Stimulated activated CD8-positive, alpha-beta memory T cell treated with anti-CD3 and anti-CD28 coated beads, Interleukin-2, amount 100 ng/mL, for 48 hours (primary cell): ENCODE measurements at regions not wholly inside any gene's neighbourhood (a gene's known extent, or its start where the extent isn't known, plus 50 kb on each side); places are given as distances from the start of the nearest gene placed in this dataset.

ENCODE experiments used
- DNase-seq, 2 donors: peaks; one replicate each; pipeline ENCODE4 v3.0.0-alpha.2; 2020; ENCODE audit warnings: low read depth in 2 of 2

DNA sequence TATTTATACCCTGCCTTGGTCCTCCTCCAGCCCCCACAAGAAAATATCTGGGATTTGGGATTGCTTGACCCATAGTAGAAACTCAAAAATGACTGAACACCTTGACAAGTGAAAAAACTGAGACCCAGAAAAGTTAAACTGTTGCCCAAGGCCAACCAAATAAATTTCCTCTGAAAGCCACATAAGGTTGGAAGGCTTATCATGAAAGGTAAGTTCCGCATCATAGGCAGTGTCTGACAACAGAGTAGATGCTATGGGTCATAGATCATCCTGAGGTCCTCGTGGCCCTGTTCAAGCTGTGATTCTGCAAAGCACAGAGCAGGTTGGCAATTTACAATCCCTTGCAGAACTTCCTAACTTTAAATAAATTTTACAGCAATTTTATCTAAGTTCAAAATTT, 140.8 kb upstream of the TSC22D2 start:
- DNase-seq = no peak

GRCh38 chr3:150265305-150265704, 142.8 kb upstream of the TSC22D2 start:
- DNase-seq = no peak

- no peak for DNase-seq
These were observed 143.4 kb upstream of the TSC22D2 start for GRCh38 chr3:150264561-150265279.

GRCh38 chr3:150261958-150262357, 146.1 kb upstream of the TSC22D2 start:
- DNase-seq = no peak

DNA sequence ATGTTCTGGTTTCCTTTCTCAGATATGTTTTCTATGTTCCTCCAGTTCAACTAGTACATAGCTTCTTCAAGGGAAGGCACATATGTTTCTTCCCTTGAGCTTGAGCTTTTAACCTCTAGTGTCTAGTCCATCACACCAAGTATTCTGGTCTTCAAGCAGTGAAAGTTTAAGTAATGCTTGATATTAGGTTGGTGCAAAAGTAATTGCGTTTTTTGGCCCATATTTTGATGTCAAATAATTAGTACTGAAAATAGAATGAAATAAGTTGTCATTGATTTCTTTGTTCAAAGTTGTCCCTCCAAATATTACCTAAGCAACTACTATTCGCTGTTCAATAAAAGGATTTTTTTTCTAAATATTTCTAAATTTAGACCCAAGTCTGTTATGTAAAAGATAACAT, 146.7 kb upstream of the TSC22D2 start:
- DNase-seq = no peak

GRCh38 chr3:150260398-150260710, 147.7 kb upstream of the TSC22D2 start:
- no peak for DNase-seq

DNA sequence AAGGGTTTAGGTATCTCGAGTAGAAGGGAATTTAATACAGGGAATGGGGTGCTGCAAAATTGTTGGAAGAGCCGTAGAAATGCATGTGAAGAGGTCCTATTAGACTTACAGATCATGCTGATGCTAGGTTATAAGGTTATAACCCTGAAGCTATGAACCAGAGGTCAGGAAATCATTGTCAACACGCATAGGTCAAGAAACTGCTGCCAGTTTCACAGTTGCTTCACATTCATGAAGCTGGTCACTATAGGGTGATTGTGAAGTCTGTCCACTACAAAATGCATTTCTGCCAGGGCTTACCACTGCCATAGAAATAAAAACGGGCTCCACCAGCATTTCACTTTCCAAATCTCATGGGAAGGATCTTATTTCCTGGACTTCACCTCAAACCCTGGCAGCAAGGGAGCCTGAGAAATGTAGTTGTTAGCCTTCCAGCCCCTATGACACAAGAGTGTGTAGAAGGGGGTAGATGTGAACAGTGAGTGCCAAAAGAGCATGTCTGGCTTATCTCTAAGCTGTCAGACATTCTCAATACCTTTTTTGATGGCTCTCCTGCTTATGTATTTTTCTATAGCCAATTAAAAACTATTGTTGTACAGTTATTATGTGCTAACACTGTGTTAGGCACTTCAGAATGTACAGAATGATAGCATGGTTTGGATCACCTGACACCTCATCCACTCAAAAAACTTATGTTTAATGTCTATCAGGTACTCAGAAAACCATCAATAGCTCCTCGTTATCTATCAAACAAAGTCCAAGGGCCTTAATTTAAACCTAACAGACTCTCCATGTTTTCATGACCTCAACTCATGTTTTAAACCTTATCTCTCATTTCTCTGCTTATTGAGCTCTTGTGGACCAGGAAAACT, 148.3 kb upstream of the TSC22D2 start:
- no peak for DNase-seq

- no peak for DNase-seq
These were observed 151.3 kb upstream of the TSC22D2 start for GRCh38 chr3:150256782-150257181.

DNA sequence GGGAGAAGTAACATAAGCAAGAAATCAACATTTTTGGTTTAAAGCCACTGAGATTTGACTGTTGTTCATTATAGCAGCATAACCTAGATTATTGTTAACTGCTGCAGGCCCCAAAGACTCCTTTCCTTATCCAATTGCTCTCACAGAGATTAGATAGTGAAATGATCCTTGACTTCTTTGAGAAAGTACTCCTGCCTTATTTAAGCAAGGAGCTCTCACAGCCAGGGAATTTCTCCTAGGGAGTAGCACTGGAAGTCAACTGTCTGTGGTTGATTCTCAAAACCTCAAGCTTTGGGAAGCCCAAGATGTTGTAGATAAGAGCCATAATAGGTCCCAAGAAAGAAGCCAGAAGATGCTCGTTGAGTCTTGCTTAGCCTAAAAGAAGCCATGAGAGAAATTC, 151.8 kb upstream of the TSC22D2 start:
- no peak for DNase-seq

GRCh38 chr3:150255826-150256225, 152.3 kb upstream of the TSC22D2 start:
- no peak for DNase-seq

GRCh38 chr3:150255413-150255812, 152.7 kb upstream of the TSC22D2 start:
- DNase-seq = no peak

GRCh38 chr3:150254309-150254708, 153.8 kb upstream of the TSC22D2 start:
- no peak for DNase-seq

DNA sequence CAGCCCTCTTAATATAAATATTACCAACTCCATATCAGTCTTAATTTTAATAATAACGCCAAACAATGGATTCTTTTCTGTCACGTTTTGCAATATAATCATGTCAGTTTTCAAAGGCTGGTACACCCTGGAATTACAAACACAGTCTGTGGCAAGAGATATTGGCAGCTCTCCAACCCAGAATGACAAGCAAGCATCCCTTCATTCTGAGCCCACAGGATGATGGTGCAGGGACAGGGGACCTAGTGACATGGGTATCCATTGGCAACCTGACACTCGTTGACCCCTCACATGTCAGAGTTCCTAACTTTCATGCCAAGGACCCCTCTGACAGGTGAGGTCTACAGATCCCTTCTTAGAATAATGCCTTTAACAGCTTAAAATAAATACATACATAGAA, 154.5 kb upstream of the TSC22D2 start:
- DNase-seq = no peak

DNA sequence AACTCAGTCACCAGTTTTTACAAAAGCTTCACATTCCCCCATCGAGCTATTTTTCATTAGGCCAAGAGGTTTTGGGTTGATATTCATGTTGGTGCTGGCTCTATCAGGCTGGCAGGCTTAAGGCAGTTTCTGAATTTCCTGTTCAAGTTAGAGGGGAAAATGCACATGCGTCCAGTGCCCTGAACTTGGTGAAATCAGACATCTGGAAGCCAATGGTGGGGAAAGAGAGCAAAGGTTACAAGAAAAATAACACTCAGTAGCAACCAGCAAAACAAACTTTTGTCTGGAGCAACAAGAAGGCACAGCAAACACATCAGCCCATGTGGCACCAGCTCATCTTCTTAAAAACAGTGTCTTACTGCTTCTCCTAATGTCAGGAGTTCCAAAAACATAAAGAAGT, 155.6 kb upstream of the TSC22D2 start:
- DNase-seq = no peak

DNA sequence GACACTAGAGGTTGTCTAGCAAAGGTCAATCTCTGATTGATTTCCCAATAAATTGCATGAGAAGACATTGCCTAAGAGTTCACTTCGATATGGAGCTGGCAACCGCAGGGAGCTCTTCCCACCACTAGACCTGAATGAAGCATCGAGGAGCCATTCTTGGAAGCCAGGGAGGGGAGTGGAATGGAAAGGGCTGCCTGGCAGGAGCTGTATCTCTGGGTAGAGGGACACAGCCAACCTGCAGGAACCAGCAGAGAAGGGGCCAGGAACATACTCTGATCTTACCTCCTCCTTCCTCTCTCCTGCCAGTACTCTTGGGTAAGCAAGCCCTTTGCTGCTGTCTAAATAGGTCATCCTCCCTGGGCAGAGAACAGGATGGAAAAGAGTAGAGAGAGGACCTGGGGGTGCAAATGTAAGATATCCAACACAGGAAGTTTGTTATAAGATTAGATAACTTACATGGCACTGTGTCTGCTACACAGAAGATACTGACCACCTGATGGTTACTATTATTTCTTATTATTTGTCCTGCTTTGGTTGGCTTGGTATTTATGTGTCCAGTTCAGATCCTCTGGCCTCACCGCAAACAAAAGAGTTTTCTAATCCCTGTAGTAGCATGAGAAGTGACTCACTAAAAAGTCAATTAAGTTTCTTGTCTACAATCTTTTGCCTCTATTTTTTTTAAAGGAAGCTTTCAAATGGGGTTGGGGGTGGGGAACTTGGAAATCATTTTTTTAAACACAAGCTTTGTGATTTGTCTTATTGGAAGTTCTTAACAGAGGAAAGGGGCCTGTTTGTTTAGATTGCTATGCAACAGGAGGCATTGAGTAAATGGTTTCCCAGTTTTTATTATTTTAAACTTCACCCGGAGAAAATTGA, 156.7 kb upstream of the TSC22D2 start:
- no peak for DNase-seq

DNA sequence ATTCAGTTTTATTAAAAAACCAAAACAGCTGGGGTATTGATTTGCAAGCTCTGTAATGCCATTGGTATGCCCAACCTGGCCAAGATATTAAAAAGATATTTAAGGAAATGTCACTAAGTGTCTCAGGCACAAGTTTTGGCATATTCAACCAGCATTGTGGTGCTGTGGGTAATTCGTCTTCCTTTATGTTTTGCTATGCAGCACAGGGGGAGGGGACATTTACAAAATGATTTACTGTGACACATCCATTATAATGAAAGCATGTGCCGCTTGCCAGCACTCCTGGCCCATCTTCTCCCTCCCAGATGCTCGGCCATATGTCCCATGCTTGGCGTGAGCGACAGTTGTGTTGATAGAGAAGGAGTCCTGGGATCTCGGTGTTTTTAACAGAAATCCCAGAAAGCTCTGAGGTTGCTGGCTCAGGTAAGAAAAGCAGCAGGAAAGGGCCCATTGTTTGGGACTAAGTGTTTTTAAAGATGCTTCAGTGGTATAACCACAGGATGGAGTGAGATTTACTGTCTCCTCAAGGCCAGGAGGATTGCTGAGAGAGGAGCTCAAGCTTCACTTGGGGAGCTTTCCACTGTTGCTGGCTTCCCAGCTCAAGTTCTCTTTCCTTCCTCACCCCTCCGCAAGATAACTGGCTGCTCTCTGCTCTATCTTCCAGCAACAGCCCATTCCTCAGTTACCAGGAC, 158.2 kb upstream of the TSC22D2 start:
- no peak for DNase-seq

GRCh38 chr3:150248888-150249681, 159.0 kb upstream of the TSC22D2 start:
- DNase-seq = no peak

DNA sequence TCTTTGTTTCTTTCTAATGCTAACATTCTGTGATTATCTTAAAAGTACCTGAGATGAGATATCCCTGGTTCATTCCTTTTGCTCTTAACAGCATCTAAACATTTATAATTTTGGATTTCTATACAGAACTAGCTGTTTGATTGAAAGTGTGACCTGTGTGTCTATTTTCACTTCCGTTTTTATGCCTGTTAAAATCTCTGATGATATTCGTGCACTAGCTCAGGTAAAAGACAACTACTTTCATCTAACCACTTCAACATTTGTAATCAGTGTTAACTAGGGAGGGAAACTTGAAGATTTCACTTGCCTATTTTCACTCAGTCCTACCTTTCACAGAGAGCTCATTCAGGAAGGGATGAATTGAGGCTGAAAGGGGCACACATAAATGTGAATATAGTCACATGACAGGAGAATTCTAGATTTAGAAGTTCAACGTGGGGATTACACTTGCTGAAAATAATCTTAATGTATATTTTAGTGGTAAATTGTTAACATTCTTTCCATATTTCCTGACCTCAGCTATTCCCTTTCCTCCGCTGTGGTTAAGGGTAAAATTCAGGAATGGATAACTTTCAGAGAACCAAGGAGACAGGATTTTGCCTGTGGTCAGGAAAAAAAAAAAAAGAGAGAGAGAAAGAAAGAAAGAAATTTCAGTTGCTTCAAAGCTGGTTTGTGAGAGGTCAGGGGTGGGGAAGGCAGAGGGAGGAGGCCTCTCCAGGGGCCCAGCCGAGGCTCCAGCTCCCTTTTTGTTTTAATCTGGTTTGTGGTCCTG, 159.8 kb upstream of the TSC22D2 start:
- no peak for DNase-seq

DNA sequence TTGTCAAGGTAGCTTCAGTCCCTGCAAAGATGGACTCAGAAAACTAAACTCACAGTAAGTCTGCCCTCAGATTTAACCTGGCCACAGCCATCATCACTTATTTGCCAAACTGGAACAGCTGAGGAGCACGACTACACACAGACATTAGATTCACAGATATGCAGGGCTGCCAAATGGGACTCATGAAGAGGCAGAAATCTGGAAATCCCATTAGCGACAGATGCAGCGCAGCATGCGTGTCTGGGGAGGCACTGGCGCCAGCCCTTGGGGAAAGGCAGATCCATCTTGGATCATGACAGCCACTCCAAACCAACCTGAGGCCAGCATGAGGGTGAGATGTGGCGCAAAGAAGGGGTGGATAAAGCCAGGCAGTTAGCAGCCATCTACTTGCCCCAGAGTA, 160.7 kb upstream of the TSC22D2 start:
- DNase-seq = no peak

DNA sequence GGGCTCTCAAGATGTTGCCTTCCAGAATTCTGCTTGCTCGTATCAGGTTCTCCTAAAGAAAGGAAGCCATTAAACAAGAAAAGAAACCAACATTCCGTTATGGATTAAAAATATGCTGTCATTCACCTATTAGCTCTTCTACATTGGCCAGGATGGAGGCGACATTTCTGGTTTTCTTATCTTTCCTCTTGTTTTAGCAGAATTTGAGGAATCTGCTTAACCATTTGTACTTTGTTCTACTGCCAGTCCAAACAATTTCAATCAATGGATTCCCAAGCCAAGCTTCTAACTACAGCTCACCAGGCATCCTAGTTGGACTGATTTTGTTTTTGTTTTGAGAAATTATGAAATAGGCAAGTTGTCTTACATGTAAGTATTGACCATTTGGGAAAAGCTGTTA, 164.6 kb upstream of the TSC22D2 start:
- no peak for DNase-seq
